ENCODE measurements at regions not wholly inside any gene's neighbourhood (a gene's known extent, or its start where the extent isn't known, plus 50 kb on each side); places are given as distances from the start of the nearest gene placed in this dataset.
"Not testable (repeated sequence)": the region's sequence is repeated elsewhere in the genome, so short reads cannot be mapped to it uniquely, and the experiment has no call there.

DNA sequence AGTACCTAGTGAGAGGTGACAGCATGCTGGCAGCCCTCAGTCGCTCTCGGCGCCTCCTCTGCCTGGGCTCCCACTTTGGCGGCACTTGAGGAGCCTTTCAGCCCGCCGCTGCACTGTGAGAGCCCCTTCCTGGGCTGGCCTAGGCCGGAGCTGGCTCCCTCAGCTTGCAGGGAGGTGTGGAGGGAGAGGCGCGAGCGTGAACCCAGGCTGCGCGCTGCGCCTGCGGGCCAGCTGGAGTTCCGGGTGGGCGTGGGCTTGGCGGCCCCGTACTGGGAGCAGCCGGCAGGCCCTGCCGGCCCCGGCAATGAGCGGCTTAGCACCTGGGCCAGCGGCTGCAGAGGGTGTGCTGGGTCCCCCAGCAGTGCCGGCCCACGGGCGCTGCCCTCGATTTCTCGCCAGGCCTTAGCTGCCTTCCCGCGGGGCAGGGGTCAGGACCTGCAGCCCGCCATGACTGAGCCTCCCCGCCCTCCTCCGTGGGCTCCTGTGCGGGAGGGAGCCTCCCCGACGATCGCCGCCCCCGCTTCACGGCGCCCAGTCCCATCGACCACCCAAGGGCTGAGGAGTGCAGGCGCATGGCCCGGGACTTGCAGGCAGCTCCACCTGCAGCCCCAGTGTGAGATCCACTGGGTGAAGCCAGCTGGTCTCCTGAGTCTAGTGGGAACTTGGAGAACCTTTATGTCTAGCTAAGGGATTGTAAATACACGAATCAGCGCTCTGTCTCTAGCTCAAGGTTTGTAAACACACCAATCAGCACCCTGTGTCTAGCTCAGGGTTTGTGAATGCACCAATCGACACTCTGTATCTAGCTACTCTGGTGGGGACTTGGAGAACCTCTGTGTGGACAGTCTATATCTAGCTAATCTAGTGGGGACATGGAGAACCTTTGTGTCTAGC lies 1579.2 kb downstream of the SI start:
- H3K4me3 ChIP-seq (ENCODE audit: low read length); DNase-seq (ENCODE audit: low read depth, low spot score): not testable (repeated sequence)

- DNase-seq (ENCODE audit: low read depth, low spot score), result no peak
- no peak overlapping the region for H3K4me3 ChIP-seq (ENCODE audit: low read length)
These were observed 1586.6 kb downstream of the SI start for GRCh38 chr3:163491714-163492113.

GRCh38 chr3:163490119-163490518 lies 1588.2 kb downstream of the SI start:
- H3K4me3 ChIP-seq (ENCODE audit: low read length), result no peak overlapping the region
- DNase-seq (ENCODE audit: low read depth, low spot score), result peak; percentile 32

- DNase-seq (ENCODE audit: low read depth, low spot score), result no peak
- no peak overlapping the region for H3K4me3 ChIP-seq (ENCODE audit: low read length)
These were observed 1595.6 kb downstream of the SI start for GRCh38 chr3:163482695-163483094.

DNA sequence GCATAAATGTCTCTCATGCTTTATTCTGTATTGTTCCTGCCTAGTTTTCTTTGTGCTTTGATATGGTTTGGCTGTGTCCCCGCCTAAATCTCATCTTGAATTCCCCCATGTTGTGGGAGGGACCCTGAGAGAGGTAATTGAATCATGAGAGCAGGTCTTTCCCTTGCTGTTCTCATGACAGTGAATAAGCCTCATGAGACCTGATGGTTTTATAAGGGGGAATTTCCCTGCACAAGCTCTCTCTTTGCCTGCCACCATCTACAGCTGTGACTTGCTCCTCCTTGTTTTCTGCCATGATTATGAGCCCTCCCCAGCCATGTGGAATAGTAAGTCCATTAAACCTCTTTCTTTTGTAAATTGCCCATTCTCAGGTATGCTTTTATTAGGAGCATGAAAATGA lies 1596.6 kb downstream of the SI start:
- DNase-seq (ENCODE audit: low read depth, low spot score), result no peak

DNA sequence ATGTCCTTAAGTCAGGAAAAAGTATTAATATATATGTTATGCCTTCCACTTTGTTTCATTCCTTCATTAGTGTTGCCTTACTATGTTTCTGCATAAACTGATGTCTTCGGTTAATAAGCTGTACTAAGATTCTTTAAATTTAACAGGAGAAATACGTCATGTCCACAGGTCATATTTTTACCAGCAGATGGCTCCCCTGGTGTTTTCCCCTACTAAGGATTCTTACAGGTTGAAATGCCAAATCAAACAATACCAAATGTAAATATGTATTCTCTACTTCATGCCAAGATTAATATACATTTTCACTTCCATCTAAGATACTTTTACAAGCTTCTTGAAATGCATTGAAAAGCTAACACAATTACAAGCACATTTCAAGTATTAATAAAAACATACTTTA lies 1602.1 kb downstream of the SI start:
- no peak overlapping the region for H3K4me3 ChIP-seq (ENCODE audit: low read length)
- DNase-seq (ENCODE audit: low read depth, low spot score), result no peak

More for the DNA sequence above, 1596.6 kb downstream of the SI start:
- H3K4me3 ChIP-seq (ENCODE audit: low read length), result no peak overlapping the region

DNA sequence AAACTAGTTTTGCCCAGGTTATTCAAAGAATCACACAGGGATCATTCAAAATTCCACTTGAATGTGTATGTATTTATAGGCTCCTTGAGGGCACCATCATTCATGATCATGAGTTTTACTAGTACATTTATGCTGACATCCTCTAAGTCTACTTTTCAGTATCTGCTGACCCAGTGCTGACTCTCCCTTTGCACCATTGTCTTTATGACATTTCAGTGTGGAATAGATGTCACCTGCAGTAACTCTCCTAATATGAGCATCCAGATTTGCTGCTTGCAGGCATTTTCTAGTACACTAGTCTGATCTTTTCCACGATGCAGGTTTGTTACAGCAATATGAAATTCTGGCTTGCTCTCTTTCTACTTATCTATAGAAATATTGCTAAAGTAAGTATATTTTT lies 1603.5 kb downstream of the SI start:
- no peak for DNase-seq (ENCODE audit: low read depth, low spot score)
- no peak overlapping the region for H3K4me3 ChIP-seq (ENCODE audit: low read length)

DNA sequence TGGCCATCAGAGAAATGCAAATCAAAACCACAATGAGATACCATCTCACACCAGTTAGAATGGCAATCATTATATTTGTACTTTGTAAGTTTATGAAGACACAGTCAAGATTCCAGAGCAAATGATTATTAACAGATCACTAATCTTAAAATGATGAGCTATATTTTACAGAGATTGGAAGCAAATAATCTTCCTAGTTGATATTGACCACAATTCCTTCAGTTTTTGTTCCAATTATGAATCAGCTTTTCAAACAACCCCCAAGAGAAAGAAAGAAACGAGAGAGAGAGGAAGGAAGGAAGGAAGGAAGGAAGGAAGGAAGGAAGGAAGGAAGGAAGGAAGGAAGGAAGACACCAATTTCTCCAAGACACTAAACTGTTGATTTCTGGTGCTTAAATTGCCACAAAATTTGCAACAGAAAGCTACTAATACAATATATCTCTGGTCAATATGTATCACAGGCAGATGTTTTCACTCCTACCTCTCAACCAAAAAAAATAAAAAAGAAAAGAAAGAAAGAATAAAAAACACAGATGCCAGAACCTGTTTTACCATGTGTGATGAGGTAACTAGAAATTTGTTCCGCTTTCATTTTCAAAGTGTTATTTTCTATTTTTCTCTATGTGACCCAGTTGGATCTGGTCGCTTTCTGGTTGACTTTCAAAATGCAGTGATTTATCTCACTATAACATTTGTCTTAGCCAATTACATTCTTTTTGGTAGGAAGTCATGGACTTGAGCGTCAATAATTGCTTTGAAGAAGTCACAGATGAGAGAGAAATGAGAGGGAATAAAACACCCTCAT lies 1609.6 kb downstream of the SI start:
- DNase-seq (ENCODE audit: low read depth, low spot score), result no peak
- no peak overlapping the region for H3K4me3 ChIP-seq (ENCODE audit: low read length)

DNA sequence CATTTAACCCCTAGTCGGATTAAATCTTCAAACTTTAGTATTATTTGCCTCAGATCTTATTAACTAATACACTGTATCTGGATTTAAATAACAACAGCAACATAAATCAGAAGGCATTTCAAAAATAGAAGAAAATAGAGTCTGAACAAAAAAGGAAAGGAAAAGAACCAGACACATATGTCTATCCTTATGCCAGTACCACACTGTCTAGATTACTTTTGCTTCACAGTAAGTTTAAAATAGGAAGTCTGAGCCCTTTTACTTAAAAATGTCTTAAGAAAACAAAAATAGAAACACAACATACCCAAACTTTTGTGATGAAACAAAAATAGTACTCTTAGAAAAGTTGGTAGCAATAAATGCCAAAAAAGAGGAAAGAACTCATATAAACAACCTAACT lies 1615.8 kb downstream of the SI start:
- DNase-seq (ENCODE audit: low read depth, low spot score), result no peak
- H3K4me3 ChIP-seq (ENCODE audit: low read length), result no peak overlapping the region

- no peak overlapping the region for H3K4me3 ChIP-seq (ENCODE audit: low read length)
- no peak for DNase-seq (ENCODE audit: low read depth, low spot score)
These were observed 1627.6 kb downstream of the SI start for GRCh38 chr3:163450698-163451097.

- no peak overlapping the region for H3K4me3 ChIP-seq (ENCODE audit: low read length)
- DNase-seq (ENCODE audit: low read depth, low spot score), result no peak
These were observed 1639.5 kb downstream of the SI start for GRCh38 chr3:163438760-163439159.

- DNase-seq (ENCODE audit: low read depth, low spot score), result no peak
- no peak overlapping the region for H3K4me3 ChIP-seq (ENCODE audit: low read length)
These were observed 1655.6 kb downstream of the SI start for GRCh38 chr3:163422671-163423070.

DNA sequence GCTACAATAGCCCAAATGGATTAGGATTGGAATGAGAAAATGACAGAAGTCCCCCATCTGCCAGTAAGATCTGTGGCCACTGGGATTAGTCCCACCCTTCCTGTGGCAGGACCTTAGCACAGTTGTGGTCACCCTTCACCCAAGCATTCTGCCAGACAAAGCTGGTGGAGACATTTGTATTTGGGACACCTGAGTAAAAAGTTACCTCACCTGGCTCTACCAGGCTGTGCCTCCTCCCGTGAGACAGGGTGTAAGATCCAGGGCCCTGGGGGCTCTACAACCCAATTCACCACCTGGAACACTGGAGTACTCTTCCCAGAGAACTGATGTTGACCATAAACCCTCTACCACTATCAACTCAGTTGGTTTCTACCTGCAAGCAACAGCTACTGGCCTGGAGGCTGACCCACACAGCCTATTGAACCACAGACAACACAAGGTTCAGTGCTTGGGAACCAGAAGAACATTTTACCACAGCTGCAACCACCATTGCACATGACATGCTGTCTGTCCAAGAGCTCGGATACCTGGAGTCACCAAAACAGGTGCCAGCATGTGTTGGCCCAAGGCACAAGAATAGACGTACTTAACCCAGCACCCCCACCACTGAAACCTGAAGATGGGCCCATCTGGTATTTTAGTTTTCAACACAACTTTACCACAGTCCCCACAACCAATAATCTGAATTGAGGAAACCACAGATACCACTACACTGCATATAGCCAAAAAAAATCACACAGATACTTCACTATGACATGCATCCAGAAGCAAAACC lies 1686.7 kb downstream of the SI start:
- no peak overlapping the region for H3K4me3 ChIP-seq (ENCODE audit: low read length)
- no peak for DNase-seq (ENCODE audit: low read depth, low spot score)

DNA sequence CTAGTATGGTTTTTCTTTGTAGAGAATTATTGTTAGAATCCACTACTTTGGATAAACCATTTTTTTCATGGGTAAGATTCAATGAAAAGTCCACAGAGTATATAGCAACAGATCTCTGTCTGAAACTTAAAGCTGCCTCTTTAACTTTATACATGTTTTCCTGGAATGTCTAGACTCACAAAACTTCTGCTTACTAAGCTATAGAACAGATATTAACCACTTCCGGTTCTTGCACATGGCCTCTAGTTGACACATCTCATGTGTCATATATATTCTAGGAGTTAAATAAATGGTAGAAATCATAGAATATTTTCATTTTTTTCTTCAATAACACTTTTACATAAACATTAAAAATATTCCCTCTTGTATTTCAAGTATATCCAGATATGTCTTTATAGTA lies 1693.9 kb downstream of the SI start:
- H3K4me3 ChIP-seq (ENCODE audit: low read length), result no peak overlapping the region
- DNase-seq (ENCODE audit: low read depth, low spot score), result no peak

- DNase-seq (ENCODE audit: low read depth, low spot score), result no peak
- H3K4me3 ChIP-seq (ENCODE audit: low read length), result no peak overlapping the region
These were observed 1696.1 kb downstream of the SI start for GRCh38 chr3:163382183-163382582.

DNA sequence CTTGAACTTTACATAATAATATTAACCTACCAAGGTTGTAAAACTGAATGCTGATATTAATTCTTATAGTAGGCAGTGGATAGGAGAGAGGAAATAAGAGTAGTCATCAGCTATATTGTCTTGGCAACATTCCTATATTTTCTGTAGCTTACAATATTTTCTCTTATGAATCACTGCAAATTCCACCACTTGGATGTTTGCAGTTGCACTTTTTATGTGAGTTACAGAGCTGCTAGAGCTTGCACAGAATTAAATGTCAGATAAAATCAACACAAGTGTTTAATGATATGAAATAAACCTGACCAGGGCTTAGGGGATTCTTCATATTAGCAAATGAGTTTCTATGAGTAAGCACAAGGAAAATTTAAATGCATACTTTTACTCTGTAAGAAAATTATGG lies 1710.1 kb downstream of the SI start:
- H3K4me3 ChIP-seq (ENCODE audit: low read length), result no peak overlapping the region
- no peak for DNase-seq (ENCODE audit: low read depth, low spot score)

DNA sequence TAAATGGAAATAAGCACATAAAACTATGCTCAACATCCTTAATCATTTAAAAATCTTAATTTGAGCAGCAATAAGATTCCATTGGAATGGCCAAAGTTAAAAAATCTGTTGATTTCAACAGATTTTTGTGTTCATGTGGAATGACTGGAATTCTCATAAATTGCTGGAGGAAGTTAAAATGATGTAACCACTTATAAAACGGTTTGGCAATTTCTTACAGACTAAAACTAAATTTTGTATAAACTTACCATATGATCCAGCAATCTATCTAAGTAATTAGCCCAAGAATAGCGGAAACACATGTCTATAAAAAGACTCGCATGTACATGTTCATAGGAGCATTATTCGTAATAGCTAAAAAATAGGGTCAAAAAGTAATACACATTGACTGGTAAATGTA lies 1713.6 kb downstream of the SI start:
- no peak overlapping the region for H3K4me3 ChIP-seq (ENCODE audit: low read length)
- no peak for DNase-seq (ENCODE audit: low read depth, low spot score)

GRCh38 chr3:163362151-163362550 lies 1716.1 kb downstream of the SI start:
- no peak overlapping the region for H3K4me3 ChIP-seq (ENCODE audit: low read length)
- no peak for DNase-seq (ENCODE audit: low read depth, low spot score)

DNA sequence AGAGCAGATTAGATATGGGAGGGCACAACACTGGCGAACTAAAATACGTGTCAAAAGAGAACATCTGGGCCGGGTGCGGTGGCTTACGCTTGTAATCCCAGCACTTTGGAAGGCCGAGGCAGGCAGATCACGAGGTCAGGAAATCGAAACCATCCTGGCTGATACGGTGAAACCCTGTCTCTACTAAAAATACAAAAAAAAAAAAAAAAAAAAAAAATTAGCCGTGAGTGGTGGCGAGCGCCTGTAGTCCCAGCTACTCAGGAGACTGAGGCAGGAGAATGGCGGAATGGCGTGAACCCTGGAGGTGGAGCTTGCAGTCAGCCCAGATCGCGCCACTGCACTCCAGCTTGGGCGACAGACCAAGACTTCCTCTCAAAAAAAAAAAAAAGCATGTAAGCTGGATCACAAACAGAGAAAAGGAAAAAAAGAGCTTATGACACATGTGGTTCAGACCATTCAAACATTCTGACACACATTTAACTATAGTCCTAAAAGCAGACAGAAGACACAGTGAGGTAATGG lies 1716.9 kb downstream of the SI start:
- not testable (repeated sequence) for DNase-seq (ENCODE audit: low read depth, low spot score); H3K4me3 ChIP-seq (ENCODE audit: low read length)
